NCI-H2196 treated with DMSO at 0.1 percent for 48 hours (cell line): ENCODE measurements at regions not wholly inside any gene's neighbourhood (a gene's known extent, or its start where the extent isn't known, plus 50 kb on each side); places are given as distances from the start of the nearest gene placed in this dataset.

Experiments
- DNase-seq: peaks from one replicate; lab custom pipeline; 2025; ENCODE audit not compliant: unreplicated experiment; lab: John Stamatoyannopoulos, UW

GRCh38 chr10:78821052-78821451, 247.7 kb upstream of the ZMIZ1 start:
- no peak for DNase-seq

DNA sequence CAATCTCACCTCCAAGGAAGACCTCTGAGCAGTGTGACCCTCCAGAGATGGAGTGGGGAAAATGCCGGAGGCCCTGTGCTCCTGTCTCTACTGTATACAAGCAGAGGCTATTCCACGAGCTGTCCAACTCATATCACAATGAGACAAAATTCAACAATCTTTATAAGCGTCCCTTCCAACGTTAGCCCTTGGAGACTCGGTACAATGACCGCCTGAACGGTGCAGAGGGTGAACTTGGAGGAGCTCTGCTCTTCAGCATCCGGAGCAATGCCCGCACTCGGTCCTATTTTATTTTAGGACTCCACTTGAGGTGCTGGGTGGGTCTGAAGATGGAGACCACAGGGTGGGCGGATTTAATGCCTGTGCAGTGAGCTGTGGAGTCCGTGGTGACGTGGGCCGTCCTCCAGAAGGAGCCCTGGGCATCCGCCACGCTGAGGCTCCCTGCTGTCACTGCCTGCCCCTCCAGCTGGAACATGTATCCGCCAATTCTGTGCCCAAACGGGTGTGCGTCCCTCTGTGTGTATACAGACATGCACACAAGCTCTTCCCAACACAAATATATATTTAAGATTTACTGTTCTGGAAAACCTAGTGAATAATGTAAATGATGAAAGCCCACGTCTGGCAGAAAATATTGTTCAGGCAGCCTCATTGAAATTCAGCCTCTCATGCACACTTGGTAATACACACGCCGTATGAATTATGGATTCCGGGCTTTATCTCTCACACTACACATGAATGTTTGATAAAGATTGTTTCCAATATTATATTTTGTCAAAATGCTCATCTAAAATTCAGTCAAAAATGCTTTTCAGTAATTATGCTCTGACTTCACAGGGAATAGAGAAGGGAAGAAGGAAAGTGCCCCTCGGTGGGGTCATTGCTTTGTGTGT, 239.9 kb upstream of the ZMIZ1 start:
- no peak for DNase-seq

GRCh38 chr10:78829565-78829964, 239.2 kb upstream of the ZMIZ1 start:
- no peak for DNase-seq

DNA sequence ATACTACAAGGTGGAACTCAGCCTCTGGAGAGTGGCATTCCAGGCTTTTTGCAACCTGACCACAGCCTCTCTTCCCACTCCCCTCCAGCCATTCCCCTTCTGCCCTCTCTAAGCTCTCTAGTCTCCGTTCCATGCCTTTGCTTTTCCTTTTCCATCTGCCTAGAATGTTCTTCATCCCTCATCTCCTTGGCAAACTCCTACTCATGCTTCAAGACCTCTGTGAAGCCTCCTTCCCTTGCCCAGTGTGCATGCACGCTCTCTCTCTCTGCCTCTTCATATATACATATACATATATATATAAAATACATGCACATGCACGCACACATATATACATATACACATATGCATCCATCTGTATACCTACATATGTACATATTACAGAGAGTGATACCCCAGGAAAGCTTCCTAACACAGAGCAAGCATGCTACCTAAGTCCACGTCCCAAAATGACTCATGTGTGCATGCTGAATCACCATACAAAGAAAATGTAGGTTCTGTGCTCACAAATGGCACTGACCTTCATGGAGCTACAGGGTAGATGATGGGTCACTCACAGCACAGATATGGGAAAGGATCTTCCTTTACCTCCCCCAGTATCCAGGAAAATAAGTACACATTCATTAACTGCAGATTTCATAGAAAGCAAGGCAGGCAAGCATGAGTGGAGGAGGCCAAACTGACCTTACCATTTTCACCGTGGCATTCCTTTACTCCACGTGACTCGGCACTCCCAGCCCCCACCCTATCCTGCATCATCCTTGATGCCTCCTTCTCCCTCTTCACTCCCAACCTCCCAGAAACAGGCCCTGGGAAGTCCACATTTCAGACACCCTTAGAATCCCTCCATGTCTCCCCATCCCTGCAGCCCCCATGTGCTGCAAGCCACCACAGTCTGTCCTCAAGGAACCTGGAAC, 238.4 kb upstream of the ZMIZ1 start:
- DNase-seq = no peak

GRCh38 chr10:78830976-78831375, 237.8 kb upstream of the ZMIZ1 start:
- DNase-seq = no peak

DNA sequence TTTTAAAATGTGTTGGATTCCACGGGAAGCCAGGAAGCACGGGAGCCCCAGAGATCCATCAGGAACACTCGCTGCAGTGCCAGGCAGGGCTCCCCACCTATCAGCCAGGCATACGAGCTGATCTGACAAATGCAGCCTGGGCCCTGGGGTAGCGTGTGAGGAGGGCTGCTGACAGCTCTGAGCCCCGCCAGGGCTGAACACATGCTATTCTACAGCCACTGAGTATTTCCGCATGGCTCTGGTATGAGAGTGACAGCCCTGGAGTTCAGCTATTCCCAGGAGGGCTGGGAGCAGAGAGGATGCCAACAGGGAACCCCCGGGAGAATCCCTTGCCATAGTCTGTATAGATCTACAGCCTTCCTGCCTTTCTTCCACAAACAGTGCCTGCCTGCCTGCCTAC, 237.3 kb upstream of the ZMIZ1 start:
- no peak for DNase-seq

DNA sequence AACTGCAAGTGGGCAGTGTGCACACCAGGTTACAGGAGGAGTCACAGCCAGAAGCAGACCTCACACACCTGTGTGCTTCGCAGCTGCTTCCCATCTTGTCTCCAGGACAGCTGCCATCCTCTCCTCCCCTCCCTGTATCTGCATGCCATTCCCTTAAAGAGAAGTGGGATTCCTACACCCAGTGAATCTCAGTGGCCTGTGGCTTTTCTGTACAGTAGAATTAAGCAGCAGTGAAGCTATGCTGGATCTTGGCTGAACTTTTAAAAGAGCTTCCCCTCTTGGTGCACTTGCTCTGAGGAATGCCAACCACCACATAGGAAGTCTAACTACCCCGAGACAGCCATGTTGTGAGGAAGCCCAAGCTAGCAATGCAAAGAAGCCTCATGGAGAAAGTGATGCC, 236.5 kb upstream of the ZMIZ1 start:
- no peak for DNase-seq

- no peak for DNase-seq
Observed at GRCh38 chr10:78838141-78838657, 230.6 kb upstream of the ZMIZ1 start.

DNA sequence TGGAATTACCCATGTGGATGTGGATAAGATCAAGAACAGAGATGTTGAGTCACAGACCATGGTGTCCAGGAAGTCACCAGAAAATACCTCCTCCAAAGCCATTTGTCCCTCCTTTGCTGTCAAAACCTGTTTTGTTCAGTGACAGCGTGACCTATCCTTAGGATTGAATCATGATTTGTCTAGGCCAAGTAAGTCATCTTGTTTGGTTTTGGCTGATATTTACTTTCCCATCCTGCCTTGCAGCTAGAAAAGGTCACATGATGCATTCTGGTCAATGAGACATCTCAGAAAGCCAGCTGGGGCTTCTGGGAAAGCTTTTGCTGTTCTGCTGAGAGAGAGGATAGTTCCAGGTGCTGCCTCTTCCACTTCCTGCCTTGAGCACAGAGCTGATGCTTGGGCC, 225.3 kb upstream of the ZMIZ1 start:
- no peak for DNase-seq

- no peak for DNase-seq
Observed at GRCh38 chr10:78844960-78845607, 223.7 kb upstream of the ZMIZ1 start.

DNA sequence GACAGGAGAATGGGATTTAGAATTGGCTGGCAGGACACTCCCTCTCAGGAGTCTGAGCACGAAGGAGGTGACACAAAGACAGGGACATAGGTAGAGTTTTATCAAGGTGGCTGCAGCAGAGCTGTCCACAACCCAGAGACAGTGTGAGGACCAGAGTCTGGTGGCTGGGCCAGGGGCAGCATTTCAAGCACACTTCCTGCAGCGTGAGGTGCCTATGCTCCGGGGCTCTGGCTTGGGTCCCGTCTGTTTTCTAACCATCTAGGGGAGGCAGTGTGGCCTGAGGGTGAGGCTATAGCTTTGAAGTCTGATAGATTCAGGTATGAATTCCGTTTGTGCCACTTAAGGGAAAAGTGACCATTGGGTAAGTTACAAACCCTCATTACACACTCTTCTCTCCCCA, 222.7 kb upstream of the ZMIZ1 start:
- no peak for DNase-seq

DNA sequence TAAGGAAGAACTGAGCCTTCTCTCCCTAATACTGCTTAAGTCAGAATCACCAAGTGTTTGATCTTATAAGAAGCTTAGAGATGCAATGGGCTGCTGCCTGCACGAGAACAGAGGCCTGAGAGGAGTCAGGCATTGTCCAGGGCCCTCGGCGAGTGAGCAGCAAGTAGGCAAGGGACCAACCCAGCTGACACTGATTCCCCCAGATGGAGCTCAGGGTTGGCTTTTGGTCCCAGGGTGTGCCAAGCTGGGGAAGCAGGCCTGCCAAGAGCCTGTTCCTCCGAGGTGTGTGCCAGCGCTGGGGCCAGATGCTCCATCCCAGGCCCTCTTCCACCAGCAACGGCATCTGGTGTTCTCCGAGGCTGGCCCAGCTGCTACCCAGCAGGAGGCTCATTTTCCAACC, 222.0 kb upstream of the ZMIZ1 start:
- DNase-seq = no peak

DNA sequence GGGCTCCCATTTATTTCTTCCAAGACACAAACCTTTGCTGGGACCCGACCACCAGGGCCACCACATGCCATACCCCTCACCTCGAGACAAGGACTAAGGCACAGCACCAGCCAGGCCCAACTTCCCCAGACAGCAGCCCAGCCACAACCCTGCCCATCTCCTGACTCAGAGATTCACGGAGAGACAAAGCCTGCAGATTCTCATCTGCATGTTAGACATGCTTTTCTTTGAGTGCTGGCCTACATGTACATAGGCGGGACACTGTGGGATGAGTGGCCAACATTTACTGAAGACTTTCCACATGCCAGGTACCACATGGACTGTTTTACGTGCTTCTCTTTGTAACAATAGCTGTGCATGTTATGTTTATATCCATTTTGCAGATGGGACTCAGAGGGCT, 221.3 kb upstream of the ZMIZ1 start:
- DNase-seq = no peak

- no peak for DNase-seq
Observed at GRCh38 chr10:78849115-78849514, 219.7 kb upstream of the ZMIZ1 start.

DNA sequence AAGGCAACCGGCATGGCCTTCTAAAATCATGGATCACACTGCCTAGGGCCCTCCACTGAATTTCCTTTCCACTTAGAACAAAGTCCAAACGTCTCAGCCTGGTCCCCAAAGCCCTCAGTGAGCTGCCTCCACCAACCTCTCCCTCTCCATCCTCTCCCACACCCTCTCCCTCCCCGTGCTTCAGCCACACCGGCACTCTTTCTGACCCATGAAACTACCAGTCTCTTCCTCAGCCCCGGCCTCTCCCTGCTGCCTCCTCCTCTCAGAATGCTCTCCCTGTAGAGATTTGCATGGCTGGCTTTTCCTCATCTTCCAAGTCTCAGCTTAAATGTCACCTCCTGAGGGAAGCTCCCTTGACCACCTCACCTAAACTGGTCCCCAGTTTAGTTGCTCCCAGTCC, 219.0 kb upstream of the ZMIZ1 start:
- no peak for DNase-seq

DNA sequence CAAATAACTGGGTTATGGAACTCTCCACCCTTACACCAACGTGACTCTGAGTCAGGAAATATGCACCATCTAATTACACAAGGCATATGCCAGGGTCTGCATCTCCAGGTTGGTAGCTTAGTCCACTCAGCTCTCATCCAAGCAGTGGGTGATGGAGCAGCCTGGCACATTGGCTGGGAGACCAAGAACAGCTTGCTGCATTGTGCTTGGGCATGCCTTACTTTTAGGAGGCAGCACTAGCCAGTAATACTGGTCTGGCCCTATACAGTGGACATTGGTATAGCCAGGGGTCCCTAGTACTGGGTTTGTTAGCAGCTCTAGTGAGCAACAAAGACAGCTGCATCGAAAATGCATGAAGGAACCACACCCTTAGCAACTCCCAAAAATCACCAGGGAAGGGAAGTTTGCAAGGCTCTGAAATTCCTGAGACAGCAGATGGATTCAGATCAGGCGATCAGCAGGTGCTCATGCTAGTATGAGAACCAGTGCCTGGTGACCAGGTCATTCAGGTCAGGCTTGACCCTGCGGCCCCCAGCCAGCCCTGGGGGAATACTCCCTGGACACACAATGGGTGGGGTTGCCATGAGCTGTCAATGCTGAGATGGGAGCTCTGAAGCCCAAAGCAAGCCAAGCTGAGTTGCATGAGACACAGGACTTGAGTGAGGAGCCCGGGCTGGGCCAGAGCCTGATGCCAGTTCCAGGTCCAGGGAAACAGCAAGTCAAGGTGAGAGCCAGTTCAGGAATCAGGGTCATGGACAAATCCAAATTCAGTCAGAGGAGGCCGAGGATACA, 217.9 kb upstream of the ZMIZ1 start:
- no peak for DNase-seq

- no peak for DNase-seq
Observed at GRCh38 chr10:78851647-78852046, 217.1 kb upstream of the ZMIZ1 start.

DNA sequence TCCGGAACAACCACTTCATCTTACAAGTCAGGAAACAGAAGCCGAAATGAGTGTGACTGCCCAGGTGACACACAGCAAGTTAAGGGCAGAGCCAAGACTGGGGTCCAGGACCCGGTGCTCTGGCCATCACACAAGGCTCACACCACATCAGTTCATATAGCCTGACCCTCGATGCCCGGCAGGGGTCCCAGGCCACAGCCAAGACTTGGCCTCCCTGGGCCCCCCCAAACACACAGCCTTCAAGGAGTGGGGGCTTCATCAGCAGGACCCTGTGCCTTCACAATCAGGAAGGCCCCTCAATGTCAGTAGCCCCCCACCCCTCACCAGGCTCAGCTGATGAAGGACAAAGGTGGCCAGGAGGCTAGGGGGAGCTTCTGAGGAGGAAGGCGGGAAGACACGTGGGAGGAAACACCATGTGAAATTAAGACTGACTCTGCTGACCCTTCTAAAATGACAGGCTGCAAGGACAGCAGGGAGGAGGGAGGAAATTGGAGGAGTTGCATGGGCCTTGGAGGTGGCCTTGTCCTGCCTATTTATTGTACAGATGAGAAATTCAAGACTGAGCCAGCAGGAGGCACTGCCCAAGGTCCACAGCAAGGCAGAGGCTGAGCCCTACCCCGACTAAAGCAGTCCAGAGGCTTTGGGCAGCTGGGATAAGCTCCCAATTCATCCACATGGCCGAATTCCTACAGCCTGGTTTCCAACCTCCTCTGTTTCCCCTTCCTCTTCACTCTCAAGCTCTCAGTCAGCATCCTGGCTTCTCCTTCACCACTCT, 216.1 kb upstream of the ZMIZ1 start:
- no peak for DNase-seq

GRCh38 chr10:78853864-78854263, 214.9 kb upstream of the ZMIZ1 start:
- no peak for DNase-seq

DNA sequence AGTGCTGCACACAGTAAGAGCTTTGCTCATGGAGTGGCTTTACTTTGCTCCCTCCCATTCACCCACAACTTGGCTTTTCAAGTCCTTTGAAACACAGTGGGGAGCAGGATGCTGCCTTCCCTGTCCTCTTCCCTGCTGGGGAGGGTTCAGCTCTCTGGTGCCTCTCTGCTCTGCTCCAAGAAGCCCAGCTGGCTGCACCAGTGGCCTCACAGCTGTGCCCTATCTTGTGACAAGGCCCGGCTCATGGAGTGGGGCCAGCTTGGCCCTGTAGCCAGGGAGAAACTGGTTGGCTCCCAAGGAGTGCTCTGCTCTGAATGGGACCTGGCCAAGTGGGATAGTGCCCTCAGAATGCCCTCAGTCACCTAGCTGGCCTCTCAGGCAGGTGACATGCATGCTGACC, 212.3 kb upstream of the ZMIZ1 start:
- no peak for DNase-seq
